Stimulated activated CD4-positive, alpha-beta T cell treated with anti-CD3 and anti-CD28 coated beads, Interleukin-4, amount 100 ng/mL, for 24 hours (primary cell): ENCODE measurements at regions not wholly inside any gene's neighbourhood (a gene's known extent, or its start where the extent isn't known, plus 50 kb on each side); places are given as distances from the start of the nearest gene placed in this dataset.

ENCODE experiments used
- DNase-seq: peaks from one replicate; pipeline ENCODE4 v3.0.0-alpha.2; 2020

- no peak for DNase-seq
These were observed 185.6 kb upstream of the POU5F2 start for GRCh38 chr5:93926831-93927620.

DNA sequence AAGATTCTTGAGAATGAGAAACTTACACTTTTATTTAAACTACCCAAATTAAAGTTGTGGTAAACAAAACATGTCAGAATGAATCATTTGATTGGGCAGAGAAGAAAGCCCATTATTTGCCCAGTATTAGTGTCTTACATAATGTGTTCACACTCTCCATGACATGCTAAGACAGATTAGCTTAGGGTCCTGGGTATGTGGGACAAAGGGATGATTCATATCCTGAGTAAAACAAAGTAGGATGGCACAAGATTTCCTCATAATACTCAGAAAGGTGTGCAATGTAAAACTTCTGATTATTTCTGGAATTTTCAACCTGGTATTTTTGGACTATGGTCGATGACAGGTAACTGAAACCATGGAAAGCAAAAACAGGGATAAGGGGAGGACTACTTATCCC, 183.9 kb upstream of the POU5F2 start:
- DNase-seq = no peak

- no peak for DNase-seq
These were observed 183.2 kb upstream of the POU5F2 start for GRCh38 chr5:93924628-93925027.

DNA sequence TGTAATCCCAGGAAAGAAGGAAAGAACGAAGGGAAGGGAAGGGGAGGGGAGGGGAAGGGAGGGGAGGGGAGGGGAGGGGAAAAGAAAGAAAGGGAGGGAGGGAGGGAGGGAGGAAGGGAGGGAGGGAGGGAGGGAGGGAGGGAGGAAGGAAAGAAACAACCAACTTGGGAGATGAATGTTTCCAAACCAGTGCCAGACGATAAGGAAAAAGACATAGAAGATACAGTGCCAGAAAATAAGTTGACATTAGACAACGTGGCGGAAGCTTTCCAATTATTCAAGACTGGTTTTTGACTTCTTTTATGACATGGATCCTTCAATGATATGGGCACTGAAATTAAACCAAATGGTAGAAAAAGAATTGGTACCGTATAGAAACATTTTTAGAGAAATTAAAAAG, 181.2 kb upstream of the POU5F2 start:
- no peak for DNase-seq

GRCh38 chr5:93921001-93921400, 179.6 kb upstream of the POU5F2 start:
- DNase-seq = no peak

DNA sequence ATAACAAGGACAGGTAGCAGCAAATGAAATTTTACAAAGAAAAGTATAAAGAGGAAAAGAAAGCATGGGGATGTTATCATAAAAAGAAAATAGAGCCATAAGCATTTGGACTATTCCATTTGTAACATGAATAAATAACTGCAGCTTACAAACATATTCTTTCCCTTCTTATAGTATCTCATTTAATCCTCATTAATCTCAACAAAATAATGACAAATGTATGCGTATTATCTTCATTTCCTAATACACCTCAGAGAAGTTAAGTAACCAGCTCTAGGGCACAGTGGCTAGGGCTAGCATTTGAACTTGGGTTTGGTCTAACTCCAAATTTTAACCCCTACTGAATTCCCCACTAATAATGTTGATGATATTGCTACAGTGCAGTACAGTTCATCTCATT, 175.5 kb upstream of the POU5F2 start:
- DNase-seq = no peak

DNA sequence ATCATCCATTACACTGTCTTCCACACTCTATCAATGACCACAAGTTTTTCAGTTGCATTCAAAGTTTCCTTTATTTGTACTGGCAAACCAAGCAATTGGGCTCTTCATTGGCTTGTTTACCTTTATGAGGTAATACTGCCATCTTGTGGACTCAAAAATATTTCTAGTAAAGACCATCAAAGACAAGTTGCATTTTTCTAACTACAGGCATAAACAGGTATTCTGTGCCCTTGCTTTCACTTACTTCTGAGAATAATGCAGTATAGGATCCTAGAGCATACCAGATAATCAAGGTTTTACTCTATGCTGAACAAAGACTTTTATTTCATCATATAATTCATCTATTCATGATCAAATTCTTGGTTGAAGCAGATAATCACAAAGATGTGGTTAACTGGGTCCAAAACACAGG, 173.7 kb upstream of the POU5F2 start:
- no peak for DNase-seq

DNA sequence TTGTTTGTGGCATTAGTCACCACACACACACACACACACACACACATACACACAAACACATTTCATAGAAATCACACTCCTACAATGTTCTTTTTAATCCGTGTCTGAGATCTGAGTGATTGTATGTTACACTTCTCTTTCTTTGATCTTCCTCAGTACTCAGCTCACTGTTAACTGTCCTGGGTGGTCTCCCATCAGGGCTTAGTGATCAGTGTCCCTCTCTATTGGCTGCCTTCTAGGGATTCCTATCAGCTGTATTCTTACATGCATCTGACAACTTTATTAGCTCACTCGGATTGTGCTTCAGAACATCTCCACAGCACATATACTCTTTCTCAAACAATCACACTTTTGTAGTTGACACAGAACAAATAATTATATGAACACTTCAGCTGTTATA, 170.2 kb upstream of the POU5F2 start:
- no peak for DNase-seq

- no peak for DNase-seq
These were observed 168.0 kb upstream of the POU5F2 start for GRCh38 chr5:93909356-93909755.

DNA sequence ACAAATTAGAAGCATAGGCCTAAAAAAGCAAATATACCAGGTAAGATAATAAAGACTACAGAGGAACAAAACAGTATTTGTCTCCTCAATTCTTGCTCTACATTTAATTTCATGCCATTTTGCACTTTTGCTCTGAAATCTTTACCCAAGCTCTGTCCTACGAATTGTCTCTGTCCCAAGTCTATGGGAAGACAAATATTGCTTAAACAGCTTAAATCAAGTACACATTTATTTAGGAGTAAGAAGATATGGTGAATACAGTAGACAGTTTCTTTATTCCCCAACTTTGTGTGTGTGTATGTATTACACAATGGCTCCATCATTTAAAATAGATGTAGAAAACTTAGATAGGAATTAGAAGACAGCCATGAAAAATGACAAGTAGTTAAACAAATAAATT, 163.5 kb upstream of the POU5F2 start:
- DNase-seq = no peak

- no peak for DNase-seq
These were observed 160.9 kb upstream of the POU5F2 start for GRCh38 chr5:93902288-93902687.

DNA sequence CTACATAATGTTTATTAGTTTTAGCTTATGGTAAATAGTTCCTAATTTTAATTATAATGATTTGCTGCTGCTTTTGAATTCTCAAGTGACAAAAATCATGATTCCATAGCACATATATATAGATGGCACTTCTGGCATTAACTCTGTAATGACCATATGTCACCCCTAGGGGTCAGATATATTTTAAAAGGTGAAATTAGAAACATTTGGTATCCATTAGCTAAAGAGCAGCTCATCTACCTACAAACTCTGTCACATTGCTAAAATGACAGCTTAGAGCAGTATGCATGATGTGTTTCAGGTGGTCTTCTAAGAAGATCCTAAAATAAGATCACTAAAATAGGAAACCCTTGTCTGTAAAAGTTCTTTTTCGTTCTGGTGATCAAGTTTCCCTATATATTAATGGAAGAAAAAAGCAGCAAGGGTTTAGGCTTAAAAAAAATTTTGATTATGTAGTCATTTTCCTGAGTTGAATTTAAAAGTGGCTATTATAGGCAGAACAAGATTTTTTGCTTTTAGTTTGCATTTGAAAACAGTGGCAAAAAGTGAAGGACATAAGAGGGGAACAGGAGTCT, 157.7 kb upstream of the POU5F2 start:
- DNase-seq = no peak

DNA sequence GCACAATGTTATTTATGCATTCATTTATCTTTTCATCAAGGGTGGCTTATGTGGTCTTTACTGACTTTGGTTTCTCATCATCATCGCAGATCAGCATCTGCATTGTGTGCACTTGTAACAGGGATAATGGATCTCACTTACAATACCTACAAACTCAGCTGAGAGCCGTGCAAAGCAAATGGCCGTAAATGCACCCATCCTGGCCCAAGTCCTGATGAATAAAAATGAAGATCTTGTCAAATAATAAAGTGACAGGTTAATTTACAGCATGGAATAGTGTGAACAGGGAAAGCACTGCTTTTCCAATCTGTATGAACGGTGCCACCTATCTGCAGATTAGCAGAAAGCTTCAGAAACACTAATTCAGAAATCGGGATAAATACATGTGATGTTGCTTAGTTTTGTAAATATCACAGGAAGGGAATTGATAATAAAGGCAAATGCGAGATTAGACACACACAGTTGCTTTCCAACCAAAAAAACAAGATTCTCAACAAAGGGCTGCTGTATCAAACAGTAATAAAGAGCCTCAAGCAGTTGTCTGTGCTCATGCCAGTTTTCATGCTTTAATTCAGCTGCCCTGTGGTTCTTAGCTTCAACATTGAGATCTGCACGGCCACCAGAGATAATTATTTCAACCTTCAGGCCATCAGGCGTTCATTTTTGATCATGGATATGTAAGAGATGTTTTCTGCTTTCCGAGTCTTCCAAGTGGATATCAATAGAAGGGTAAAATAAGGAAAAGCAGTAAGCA, 153.4 kb upstream of the POU5F2 start:
- DNase-seq = no peak

- DNase-seq = no peak
These were observed 151.7 kb upstream of the POU5F2 start for GRCh38 chr5:93893075-93893474.

DNA sequence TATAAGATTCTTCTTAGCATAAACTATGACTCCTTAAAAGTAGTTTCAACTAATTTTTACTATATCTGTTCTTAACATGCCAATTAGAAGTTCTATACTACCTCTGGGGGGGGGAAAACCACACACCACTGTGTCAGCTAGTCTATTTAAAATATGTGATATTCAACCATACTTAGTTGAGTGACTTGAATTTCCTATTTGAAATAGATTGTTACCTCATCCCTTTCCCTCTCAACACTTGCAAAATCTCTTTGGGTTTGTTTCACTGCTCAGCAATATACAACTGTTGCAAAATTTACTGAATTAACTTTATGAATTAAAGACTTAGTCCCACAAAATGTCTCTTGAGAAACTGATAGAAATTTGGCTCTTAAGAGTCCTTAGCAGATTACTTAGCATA, 151.1 kb upstream of the POU5F2 start:
- no peak for DNase-seq

- no peak for DNase-seq
These were observed 150.4 kb upstream of the POU5F2 start for GRCh38 chr5:93891491-93892480.

DNA sequence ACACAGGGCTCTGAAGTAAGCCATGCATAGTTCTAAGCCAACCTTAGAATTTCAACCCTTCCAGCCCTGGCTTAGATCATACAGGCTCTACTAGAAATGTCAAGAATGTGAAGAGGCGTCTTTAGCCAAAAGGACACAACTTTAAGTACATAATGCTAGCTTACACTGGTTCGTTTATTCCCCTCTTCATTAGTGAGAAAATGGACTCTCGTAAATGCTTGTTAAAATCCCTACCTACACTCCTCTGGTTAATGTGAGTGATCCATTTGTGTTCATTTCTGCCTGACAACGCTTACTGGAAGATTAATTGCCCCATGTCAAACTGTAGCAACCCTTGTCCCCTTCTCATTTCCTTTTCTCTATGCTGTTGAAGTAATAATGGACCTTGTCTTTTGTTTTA, 149.3 kb upstream of the POU5F2 start:
- DNase-seq = no peak

- DNase-seq = no peak
These were observed 146.3 kb upstream of the POU5F2 start for GRCh38 chr5:93887678-93888077.

GRCh38 chr5:93886917-93887361, 145.5 kb upstream of the POU5F2 start:
- no peak for DNase-seq

DNA sequence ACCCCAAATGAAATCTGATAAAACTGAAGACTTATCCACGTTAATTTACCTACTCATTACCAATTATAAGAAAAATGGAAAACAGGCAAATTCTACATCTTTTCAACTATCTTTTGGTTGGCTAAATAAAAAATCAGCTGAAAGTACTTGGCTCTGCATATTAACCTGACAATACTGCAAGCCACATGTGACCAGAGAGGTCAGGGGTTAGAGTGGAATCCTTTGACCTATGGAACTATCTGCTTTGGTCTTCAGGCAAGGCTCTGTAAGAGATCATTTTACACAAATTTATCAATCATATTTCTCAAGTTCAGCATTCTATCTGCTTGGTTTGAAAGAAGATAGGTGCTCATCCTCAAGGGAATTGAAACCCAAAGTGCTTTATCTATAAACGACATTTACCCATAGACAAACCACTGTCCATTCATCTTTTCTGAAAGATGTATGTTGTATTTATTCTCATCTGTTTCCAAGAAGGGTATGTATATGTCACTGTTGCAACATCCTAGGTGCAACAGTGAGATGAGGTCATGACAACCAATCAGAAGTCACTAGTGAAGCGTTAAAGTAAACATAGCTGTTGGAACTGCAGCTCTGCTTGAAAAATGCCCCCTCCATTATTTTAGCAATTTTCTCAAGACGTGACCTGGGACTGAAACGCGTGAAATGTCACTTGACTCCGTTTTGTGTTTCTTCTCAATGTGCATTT, 144.9 kb upstream of the POU5F2 start:
- DNase-seq = no peak

GRCh38 chr5:93884254-93884653, 142.9 kb upstream of the POU5F2 start:
- DNase-seq = no peak

DNA sequence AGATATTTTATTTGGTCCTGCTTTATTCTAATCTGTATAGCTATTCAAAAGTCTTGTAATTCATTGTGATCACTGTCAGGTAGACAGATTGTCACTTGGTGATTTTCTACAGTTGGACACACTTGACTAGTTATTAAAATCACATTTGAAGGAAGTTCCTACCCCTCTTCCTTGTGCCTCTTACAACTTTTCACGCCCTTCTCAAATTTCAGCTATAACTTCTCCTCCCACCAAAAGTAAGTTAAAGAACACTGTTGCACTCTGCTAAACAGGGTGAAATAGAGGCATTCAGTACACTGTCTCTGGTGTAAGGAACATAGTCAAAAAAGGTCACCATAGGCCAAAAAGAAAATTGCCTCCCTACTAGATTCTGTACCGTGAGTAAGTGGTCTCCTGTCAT, 142.1 kb upstream of the POU5F2 start:
- DNase-seq = no peak
